ENCODE measurements at regions not wholly inside any gene's neighbourhood (a gene's known extent, or its start where the extent isn't known, plus 50 kb on each side); places are given as distances from the start of the nearest gene placed in this dataset.

- no peak for ATAC-seq
- Histone ChIP-seq H3K27ac (no peak overlapping the region), H3K4me1 (no peaks in the 10 kb centered on the region), H3K9me3 (no peaks in the 10 kb centered on the region), H3K27me3 (no peaks in the 10 kb centered on the region), H3K36me3 (no peaks in the 10 kb centered on the region), H3K4me3 (no peak overlapping the region)
- TF ChIP-seq CTCF (IDR thresholded peaks at IDR 0.05): no peak
- intact Hi-C loops (cut with DNase I): no loop called here
- no peak for DNase-seq
Measured at GRCh38 chr13:44098559-44098958, 218.9 kb downstream of the LACC1 start.

GRCh38 chr13:44101347-44102083 is 221.8 kb downstream of the LACC1 start:
- peaks cover 15% of the 10 kb centered on the region for H3K4me1 ChIP-seq
- H3K4me3 ChIP-seq: no peak overlapping the region
- ATAC-seq: no peak
- H3K36me3 ChIP-seq: no peaks in the 10 kb centered on the region
- no peak overlapping the region for H3K27ac ChIP-seq
- no peaks in the 10 kb centered on the region for H3K9me3 ChIP-seq
- TF ChIP-seq CTCF (IDR thresholded peaks at IDR 0.05): no peak
- intact Hi-C loops (cut with DNase I): no loop called here
- no peak for DNase-seq
- no peaks in the 10 kb centered on the region for H3K27me3 ChIP-seq

GRCh38 chr13:44103429-44104196 is 223.9 kb downstream of the LACC1 start:
- no peaks in the 10 kb centered on the region for H3K9me3 ChIP-seq
- TF ChIP-seq CTCF (IDR thresholded peaks at IDR 0.05): no peak
- DNase-seq (no peak), ATAC-seq (no peak)
- no peaks in the 10 kb centered on the region for H3K27me3 ChIP-seq
- intact Hi-C loops (cut with DNase I): no loop called here
- H3K36me3 ChIP-seq: no peaks in the 10 kb centered on the region
- H3K4me3 ChIP-seq: no peak overlapping the region
- H3K27ac ChIP-seq: no peak overlapping the region
- H3K4me1 ChIP-seq: peaks cover 18% of the 10 kb centered on the region

- peaks cover 18% of the 10 kb centered on the region for H3K4me1 ChIP-seq
Measured at GRCh38 chr13:44104197-44104490, 224.4 kb downstream of the LACC1 start.

GRCh38 chr13:44104969-44105368 is 225.3 kb downstream of the LACC1 start:
- H3K27me3 ChIP-seq: no peaks in the 10 kb centered on the region
- no peaks in the 10 kb centered on the region for H3K36me3 ChIP-seq
- peaks cover 18% of the 10 kb centered on the region for H3K4me1 ChIP-seq
- DNase-seq: no peak
- peak; percentile 62 for ATAC-seq
- no peak for TF ChIP-seq CTCF (IDR thresholded peaks at IDR 0.05)
- no peak overlapping the region for H3K27ac ChIP-seq
- intact Hi-C loops (cut with DNase I): no loop called here
- H3K4me3 ChIP-seq: no peak overlapping the region
- H3K9me3 ChIP-seq: no peaks in the 10 kb centered on the region

More at GRCh38 chr13:44104197-44104490, 224.4 kb downstream of the LACC1 start:
- Histone ChIP-seq H3K36me3 (no peaks in the 10 kb centered on the region), H3K27me3 (no peaks in the 10 kb centered on the region), H3K4me3 (no peak overlapping the region), H3K27ac (no peak overlapping the region), H3K9me3 (no peaks in the 10 kb centered on the region)
- DNase-seq (no peak), ATAC-seq (no peak)
- TF ChIP-seq CTCF (IDR thresholded peaks at IDR 0.05): no peak
- intact Hi-C loops (cut with DNase I): no loop called here

All from upper lobe of right lung (tissue), 1 donor.